Renal pelvis (tissue), 1 donor: ENCODE measurements at regions not wholly inside any gene's neighbourhood (a gene's known extent, or its start where the extent isn't known, plus 50 kb on each side); places are given as distances from the start of the nearest gene placed in this dataset.
"Not testable (repeated sequence)": the region's sequence is repeated elsewhere in the genome, so short reads cannot be mapped to it uniquely, and the experiment has no call there.

ENCODE experiments used
- DNase-seq: peaks from one replicate; pipeline ENCODE4 v3.0.0-alpha.2; 2013

DNA sequence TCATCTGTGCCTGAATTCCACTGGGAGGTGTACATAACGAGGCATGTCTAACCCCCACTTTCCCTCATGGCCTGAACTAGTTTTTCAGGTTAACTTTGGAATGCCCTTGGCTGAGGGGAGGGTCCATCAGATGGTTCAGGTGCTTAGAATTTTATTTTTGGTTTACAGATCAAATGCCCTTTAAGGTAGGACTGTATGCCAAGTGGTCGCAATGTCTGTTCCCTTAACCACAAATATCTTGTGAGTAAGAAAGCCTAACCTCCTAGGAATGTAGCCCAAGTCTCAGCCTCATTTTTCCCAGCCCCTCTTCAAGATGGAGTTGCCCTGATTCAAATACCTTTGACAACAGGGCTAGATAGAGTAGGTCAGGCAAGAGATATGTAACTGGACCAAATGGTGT is 78.4 kb downstream of the RNASET2 start:
- no peak for DNase-seq

DNA sequence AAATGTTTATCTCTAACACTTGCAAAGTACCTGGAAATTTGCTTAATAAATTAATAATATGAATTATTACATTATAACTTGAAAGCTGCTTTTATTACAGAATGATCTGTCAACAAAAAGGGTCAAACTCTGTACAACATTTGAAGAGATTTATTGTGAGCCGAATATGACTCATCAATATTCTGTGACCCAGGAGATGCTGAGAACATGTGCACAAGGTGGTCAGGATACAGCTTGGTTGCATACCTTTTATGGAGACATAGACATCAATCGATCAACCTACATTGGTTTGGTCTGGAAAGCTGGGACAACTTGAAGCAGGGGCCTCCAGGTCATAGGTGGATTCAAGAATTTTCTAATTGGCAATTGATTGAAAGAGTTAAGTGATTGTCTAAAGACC is 79.0 kb downstream of the RNASET2 start:
- no peak for DNase-seq

DNA sequence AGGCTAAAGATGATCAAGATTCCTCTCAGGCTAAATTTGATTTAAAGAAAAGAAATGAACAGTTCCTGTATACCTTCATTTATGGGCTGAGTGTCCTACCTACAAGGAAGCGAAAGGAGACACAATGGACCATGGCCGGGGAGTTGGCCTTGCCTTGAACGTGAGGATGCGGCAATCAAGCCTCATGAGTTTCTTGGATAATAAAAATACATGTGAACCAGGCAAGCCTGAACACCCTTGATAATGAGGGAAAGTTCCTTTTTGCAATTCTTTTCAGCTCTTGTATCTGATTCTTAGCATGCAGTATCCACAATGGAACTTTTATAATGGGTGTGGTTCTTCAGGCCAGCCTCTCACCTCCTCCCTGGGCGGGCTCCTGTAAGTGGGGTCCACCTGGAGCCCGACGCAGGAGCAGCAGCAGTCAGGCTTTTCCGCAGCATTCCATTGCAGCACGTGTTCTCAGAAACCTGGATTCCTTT is 83.8 kb downstream of the RNASET2 start:
- no peak for DNase-seq

DNA sequence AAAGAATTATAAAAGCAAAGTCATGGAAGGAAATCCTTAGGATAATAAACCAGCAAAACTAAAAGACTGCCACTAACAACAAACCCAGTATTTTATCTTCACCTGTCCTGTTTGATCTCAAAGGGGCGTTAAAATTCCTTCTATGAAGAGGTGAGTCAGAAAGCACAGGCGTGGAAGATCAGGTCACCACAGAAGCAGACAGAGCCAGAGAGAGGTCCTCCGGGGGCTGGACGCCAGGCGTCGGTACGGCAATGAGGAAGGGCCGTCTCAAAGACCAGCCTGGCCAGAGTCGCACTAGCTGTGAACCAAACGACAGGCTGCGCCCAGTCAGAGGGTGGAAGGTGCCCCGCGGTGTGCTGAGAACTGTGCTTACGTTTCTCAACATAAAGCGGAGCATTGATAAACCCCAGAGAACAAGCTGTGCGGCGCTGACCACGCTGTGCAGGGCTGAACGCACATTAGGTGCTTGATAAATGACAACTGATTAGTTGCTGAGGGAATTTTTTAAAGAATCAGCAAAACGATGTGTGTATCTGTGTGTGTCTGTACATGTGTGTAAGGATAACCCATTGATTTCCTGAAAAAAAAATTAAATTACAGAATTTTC is 85.6 kb downstream of the RNASET2 start:
- no peak for DNase-seq

DNA sequence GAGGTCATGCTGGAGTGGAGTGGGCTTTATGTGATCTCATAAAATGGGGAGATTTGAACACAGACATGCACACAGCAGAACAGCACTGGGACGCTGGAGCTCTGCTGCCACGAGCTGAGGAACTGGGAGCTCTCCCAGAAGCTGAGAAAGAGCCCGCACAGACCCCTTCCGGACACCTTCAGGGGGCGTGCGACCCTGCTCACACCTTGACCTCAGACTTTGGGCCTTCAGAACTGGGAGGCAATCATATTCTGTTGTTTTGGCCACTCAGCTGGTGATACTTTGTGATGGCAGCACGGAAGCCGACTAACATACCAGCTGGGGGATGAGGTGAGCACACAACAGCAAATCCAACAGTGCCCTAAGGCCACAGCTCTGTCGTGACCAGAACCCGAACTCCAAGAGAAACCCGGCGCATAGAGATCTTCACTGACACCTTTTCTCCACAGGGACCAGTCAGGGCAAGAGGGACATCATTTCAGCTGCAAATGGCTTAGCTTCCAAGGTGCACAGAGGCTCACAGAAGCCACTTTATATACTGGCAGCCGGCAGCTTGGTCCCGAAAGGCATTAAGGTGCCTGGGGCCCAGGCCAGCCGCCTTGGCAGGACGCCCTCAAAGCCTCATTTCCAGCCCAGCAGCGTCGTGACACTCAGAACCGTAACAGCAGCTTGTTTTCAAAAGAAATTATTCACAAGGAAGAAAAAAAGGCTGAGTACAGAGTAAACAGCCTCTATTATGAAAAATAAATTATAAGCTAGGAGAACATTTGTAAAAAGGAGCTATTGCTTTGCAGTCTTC is 89.3 kb downstream of the RNASET2 start:
- no peak for DNase-seq

DNA sequence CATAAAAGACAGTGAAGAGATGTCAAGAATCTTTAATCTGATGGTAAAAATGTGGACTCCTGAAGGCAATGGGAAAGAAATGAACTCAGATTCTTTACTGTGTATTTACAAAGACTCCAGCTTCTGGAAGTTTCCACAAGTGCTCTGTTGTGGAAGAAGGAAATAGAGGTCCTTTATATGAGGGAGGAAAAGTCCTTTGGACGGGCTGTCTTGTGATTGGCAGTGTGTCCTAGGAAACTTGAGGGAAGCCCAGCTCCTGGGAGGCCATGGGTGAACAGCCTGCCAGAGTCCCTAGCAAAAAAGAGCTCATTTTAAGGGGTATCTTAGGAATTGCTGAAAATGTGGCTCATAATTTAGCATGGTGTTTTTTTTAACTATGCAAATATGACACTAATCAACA is 92.0 kb downstream of the RNASET2 start:
- no peak for DNase-seq

DNA sequence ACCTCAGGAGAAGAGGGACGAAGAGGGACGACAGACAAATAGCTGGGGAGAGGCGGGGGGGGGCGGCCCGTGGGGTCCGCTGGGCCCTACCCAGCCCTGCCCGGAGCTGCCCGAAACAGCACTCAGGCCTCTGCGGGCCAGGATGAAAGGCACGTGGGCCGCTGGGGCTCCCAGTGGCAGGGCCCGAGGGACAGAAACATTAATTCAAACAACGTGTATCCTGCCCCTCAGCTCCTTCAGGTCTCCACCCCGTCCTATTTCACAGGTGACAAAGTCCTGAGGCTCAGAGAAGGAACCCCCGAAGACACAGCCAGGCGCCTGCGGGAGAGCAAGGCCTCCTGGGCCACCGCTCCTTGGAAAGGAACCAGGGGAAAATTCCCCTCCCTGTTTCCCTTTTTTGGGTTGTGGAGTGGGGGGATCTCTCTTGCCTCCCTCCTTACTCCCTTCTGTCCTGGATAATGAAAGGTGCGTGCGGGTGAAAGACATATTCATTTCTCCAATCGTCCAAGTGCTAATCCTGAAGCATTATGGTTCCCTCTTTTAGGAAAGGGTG is 93.3 kb downstream of the RNASET2 start:
- no peak for DNase-seq

DNA sequence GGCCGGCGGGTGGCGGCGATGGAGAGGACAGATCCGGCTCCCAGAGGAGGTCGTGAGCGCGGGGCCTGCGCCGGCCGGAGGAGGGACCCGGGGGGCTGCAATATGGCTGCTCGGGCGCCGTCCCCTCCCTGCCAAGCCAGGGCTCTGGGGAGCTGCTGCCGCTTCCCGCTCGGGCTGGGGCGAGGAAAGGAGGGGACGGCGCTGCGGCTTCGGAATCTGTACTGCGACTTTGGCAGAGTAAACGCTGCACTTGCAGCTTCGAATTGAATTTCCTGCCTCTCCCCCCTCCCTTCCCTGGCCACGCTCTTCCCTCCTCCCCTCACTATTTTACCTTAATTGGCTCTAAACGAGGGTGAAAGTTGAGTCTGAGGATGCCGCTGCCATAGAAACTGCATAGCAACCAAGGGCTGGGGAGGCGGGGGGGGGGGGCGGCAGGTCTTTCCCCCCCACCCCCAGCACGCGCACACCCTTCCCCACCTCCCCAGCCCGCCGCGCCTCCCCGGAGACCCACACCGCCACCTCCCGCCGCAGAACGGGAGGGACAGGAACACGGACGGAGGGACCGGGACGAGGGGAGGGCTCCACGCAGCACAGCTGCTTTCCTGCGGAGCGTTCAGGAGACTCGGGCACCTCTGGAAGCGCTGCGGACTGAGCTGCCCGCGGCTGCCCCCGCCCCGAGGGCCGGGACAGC is 93.9 kb downstream of the RNASET2 start:
- peak; percentile 29 for DNase-seq

DNA sequence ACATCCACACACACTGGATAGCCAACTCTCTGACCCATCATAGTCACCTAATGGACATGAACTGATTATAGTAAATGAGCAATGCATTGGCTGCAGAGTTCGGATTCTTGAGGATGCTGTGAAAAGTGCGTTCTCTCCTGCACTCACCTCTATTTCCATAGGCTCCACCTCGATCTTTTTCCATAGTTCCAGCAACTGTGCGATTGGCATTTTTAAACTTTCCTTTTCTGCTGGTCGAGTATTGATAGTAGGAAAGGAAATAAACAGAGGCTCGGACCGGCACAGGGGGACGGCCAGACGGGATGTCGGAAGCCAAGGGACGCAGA is 94.4 kb downstream of the RNASET2 start:
- no peak for DNase-seq

DNA sequence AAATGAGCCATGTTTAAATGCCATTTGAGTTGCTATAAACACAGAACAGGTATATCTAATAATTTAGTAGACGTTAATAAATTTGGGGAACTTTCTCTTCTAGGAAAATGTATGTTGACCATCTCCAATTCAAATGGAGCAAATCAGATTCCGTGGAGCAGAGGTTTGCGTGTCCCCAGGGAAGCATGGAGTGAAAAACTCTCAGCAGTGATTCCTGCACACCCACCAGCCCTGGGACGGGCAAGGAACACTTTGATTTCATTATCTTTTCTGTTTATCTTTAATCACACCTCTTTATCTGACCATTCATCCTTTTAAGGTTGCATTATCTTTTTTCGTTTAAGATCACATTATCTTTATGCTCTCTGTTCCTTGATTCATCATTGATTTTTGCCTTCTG is 95.0 kb downstream of the RNASET2 start:
- no peak for DNase-seq

DNA sequence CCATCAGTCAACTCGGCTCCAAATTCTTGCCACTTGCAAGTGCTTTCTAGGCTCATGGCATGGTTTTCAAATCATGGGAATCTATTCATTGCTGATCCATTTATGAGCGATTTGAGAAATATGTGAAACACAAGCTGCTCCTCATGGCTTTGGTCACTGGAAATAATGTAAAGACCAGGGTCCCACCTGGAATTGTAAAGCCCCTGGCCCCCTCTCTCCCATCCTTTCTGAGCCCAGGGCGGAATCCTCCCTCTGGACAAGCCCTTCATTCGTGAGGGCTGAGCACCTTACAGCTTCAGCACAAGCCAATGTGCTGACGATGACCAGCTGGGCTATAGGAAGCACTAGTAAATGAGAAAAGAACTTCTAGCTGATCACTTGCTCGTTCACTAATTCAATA is 96.0 kb downstream of the RNASET2 start:
- no peak for DNase-seq

DNA sequence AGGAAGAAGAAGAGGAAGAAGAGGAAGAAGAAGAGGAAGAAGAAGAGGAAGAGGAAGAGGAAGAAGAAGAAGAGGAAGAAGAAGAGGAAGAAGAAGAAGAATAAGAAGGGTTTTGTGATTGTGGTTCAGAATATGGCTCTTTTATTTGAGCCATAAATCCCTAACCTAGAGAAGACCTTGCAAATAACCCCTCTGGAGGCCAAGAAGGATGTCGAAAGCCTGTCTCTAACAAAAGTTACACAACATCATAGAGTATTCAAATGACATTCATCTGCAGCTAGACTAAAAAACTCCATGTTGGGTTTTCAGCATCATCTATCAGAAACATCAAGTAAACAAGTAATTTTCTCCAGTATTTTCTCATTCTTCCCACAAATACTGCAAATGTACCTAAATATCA is 100.9 kb downstream of the RNASET2 start:
- DNase-seq, result no peak

DNA sequence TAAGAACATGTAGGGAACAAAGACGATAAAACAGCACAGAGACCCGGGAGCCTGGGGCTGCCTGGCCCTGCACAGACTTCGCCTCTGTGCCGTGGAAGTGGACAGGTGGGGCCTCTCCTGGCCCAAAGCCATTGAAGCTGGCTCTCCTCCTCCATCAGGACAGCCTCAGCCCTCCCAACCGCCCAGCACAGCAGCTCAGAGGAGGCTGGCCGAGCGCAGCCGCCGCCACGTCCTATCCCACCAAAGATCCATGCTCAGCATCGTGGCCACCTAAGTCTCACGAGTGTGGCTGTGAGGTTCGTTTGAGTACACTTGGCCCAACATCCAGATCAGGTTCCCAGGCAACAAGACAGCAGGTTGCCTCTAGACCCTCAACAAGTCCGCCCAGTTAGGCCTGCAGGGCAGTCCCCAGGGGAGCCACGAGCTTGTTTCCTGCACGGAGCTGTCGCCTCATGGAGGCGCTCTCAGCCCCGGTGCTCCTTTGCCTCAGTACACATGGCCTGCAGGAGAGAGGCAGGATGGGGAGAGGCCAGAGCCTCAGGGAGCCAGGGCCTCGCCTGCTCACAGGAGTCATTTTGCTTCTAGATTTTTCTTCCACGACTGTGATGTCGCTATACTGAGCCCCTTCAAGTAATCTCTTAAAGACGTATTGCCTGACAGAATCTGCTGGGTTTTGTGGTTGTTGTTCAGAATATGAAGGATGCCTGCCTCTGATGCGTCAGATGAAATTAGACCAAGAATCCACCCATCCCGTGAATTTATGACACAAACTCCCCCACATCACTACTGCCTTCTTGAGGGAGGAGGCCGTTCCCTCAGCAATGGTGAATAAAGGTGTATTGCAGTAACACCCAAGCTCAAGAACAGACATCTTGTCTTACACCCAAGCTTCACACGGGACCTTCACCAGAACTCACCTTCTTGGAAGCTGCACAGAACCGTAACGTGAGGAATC is 102.7 kb downstream of the RNASET2 start:
- no peak for DNase-seq

DNA sequence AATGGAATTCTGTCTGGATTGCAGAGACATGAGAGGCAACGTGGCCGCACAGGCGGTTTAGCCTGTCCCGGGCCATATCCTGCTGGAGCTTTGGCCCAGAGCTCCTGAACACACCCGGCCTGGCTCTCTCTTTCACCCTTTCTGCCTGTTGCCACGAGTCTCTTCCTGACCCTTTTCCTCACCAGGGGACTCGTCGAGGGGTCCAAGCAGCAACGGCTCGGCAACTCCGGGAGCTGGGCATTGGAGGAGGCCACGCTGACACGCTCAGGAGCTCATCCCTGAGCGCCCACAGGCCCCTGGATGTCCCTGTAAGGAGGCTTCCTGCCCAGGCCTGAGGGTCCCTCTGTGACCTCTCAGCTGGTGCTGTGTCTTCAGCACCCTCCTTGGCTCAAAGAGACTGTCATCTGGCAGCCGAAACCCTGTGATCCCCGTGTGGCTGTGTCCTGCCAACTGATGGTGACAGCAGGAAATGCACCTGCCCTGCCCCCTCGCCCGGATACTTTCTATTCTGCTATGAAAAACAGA is 103.8 kb downstream of the RNASET2 start:
- DNase-seq, result no peak

DNA sequence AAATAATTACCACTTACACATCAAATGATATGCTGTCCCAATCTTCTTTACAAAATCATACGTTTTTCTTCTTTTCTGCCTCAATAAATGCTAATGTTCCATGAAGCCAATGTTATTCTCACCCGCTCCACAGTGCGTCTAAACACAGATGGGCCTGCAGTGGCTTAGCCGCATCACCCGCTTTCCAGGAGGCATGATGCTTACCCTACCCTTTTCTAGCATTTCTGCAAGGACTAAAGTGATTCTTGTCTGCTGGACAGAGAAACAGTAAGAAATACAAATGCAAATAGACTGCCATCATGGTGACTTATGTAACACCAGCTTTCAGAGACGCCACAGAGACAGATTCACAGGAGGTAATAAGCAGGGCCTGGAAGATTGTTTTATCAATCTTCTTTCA is 104.4 kb downstream of the RNASET2 start:
- no peak for DNase-seq

DNA sequence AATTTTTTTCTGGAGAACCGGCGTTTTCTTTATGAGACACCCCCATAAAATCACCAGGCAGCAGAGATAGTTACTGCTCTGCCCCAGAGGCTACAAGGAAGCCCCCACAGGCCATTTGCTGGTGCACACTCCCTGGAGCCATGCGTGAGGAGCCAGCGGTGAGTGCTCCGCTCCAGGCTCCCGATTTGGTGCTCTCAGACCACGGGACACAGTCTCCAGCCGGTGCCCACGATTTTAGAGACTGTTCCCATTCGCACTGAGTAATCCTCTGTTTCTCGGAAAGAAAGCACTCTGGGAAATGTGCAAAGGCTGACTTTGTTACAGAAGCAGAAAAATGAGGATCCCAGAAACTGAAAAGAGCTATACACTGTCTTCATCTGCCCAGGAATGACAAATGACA is 104.9 kb downstream of the RNASET2 start:
- DNase-seq, result no peak

DNA sequence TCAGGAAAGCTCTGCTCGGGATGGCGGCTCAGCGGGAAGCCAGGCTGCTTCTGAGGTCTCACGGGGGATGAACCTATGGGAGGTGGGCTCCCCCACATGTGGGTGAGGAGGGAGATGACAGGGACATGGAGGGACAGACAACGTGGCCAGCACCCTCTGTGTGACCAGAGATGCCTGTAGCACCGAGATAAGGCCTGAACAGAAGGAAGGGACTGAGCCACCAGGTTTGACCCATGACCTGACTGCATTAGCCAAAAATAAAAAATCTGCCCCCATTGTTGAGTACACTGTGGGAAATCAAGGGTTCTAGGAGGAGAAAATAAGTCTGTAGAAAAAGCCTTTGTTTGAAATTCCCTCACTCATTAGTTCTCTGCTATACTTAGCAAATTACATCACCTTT is 105.7 kb downstream of the RNASET2 start:
- no peak for DNase-seq

DNA sequence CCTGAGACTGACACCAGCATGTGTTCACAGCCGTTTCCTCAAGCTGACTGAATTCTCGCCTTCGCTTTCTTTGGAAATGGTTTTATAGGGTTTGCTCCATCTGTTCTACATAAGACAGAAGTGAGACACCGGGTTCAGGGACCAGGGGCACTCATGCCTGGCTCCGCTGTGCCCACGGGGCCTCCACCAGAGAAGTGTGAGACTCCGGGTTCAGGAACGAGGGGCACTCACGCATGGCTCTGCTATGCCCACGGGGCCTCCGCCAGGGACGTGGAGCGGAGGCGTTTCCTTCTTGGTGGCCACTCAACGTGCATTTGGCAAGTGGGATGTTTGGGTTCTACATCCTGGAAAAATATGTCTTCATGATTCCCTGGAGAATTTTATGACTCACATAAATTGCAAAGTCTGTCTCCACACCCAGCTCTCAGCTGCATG is 106.6 kb downstream of the RNASET2 start:
- DNase-seq, result no peak

DNA sequence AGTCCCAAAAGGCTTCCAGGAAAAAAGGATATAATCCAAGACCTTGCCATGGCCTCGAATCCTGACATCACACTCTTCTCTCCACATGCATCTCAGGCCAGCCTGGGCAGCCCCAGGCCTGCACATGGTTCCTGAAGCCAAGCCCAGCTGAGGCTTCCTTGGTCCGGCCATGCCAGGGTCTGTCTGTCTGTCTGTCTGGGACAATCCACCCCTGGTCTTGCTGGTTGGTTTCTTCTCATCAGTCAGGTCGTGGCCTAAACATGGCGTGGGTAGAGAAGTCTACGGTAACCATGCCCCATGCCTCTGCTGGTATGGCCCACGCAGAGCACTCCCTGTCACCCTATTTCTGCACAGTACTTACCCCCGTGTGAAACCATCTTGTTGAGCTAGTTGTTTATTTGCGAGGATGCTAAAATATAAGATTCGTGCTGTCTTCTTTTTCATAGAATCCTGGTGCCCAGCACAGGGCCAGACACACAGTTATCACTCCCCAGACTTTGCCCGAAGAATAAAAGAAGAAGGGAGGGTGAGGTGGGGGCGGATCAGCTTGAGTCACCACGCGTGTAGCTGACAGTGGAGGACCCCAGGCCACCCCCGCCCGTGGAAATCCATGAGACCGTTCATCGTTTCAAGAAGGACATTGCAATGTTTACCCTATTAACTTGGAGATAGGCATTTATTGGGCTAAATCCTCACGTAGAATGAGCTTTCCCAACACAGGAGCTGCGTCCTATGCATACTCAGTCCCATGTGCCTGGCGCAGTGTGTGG is 107.2 kb downstream of the RNASET2 start:
- DNase-seq, result no peak

DNA sequence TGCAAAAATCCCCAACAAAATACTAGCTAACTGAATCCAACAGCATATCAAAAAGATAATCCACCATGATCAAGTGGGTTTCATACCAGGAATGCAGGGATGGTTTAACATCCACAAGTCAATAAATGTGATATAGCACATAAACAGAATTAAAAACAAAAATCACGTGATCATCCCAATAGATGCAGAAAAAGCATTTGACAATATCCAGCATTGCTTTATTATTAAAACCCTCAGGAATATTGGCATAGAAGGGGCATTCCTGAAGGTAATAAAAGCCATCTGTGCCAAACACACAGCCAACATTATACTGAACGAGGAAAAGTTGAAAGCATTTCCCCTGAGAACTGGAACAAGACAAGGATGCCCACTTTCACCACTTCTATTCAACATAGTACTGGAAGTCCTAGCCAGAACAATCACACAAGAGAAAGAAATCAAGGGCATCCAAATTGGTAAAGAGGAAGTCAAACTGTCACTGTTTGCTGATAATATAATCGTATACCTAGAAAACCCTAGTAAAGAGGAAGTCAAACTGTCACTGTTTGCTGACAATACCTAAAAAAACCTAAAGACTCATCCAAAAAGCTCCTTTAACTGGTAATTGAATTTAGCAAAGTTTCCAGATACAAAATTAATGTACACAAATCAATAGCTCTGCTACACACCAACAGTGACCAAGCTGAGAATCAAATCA is 109.8 kb downstream of the RNASET2 start:
- DNase-seq, result not testable (repeated sequence)
